Fibroblast of the aortic adventitia (primary cell): ENCODE measurements at regions not wholly inside any gene's neighbourhood (a gene's known extent, or its start where the extent isn't known, plus 50 kb on each side); places are given as distances from the start of the nearest gene placed in this dataset.

ENCODE experiments used
- DNase-seq: peaks from one replicate; pipeline ENCODE4 v3.0.0-alpha.2; 2010; ENCODE audit warnings: low read depth
- H3K4me3 ChIP-seq: 2 replicates; pipeline ENCODE4 v1.5.1; 2011; ENCODE audit warnings: low read depth, mild to moderate bottlenecking, control low read depth, low read length, moderate library complexity
- CTCF ChIP-seq: IDR thresholded peaks from 2 replicates; pipeline ENCODE4 v1.5.1; 2011; ENCODE audit warnings: mild to moderate bottlenecking, low read length, control low read depth, inconsistent platforms; ENCODE audit not compliant: insufficient read depth

GRCh38 chr2:57843158-57843557 is 203.4 kb upstream of the VRK2 start:
- no peak overlapping the region for H3K4me3 ChIP-seq
- no peak for DNase-seq
- TF ChIP-seq CTCF, result no peak

GRCh38 chr2:57848723-57849122 is 197.9 kb upstream of the VRK2 start:
- no peak for TF ChIP-seq CTCF
- no peak overlapping the region for H3K4me3 ChIP-seq

GRCh38 chr2:57849843-57850242 is 196.8 kb upstream of the VRK2 start:
- TF ChIP-seq CTCF, result no peak
- no peak overlapping the region for H3K4me3 ChIP-seq
- DNase-seq, result no peak

More at GRCh38 chr2:57848723-57849122, 197.9 kb upstream of the VRK2 start:
- no peak for DNase-seq

GRCh38 chr2:57850415-57851130 is 196.0 kb upstream of the VRK2 start:
- no peak for DNase-seq
- H3K4me3 ChIP-seq, result no peak overlapping the region

GRCh38 chr2:57855212-57855611 is 191.4 kb upstream of the VRK2 start:
- TF ChIP-seq CTCF, result no peak
- DNase-seq, result no peak
- H3K4me3 ChIP-seq, result no peak overlapping the region

More at GRCh38 chr2:57850415-57851130, 196.0 kb upstream of the VRK2 start:
- no peak for TF ChIP-seq CTCF

GRCh38 chr2:57859755-57860154 is 186.9 kb upstream of the VRK2 start:
- H3K4me3 ChIP-seq, result no peak overlapping the region
- no peak for TF ChIP-seq CTCF
- DNase-seq, result no peak

- DNase-seq, result no peak
- TF ChIP-seq CTCF, result no peak
- no peak overlapping the region for H3K4me3 ChIP-seq
These were observed 184.5 kb upstream of the VRK2 start for GRCh38 chr2:57862153-57862552.
